ENCODE measurements at regions not wholly inside any gene's neighbourhood (a gene's known extent, or its start where the extent isn't known, plus 50 kb on each side); places are given as distances from the start of the nearest gene placed in this dataset.
"Not testable (repeated sequence)": the region's sequence is repeated elsewhere in the genome, so short reads cannot be mapped to it uniquely, and the experiment has no call there.

DNA sequence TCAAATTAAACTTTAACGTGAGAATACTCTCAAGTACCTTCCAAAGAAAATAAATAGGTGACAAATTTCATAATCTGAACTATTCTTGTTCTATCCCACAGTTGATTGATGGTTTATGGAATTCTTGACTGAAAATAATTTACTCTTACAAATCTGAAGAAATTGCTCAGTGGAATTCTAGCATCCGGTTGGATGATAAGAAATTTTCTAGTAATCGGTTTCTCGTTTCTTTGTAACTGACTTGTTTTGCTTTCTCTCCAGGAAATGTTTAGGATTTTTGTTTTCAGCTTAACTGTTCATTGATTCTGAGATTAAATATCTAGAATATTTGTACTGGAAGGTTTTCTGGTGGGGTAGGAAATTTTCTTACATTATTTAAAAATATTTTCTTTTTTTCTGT lies 558.9 kb upstream of the ADAMTS5 start:
- Histone ChIP-seq H2BK12ac (ENCODE audit: low read length) (no peak overlapping the region), H3K9me3 (ENCODE audit: insufficient read depth, low read depth, low read length) (no peaks in the 10 kb centered on the region), H3K79me1 (ENCODE audit: low read length) (no peaks in the 10 kb centered on the region), H2AFZ (ENCODE audit: insufficient read depth, low read length, poor library complexity) (no peak overlapping the region), H4K12ac (ENCODE audit: low read depth, low read length) (no peak overlapping the region), H2BK120ac (ENCODE audit: insufficient read depth, low read length, poor library complexity) (no peak overlapping the region), H3K27ac (ENCODE audit: low read depth, low read length) (no peak overlapping the region), H3K23ac (ENCODE audit: low read length) (no peak overlapping the region), H3K27me3 (ENCODE audit: insufficient read depth, low read length) (no peaks in the 10 kb centered on the region), H3K4me1 (ENCODE audit: control insufficient read depth in 1 of 2, insufficient read depth in 2 of 2, low read length in 2 of 2) (no peaks in the 10 kb centered on the region), H2BK5ac (ENCODE audit: low read depth, low read length, poor library complexity) (no peak overlapping the region), H3K79me2 (ENCODE audit: control insufficient read depth, insufficient read depth, low read length, poor library complexity) (no peaks in the 10 kb centered on the region), H3K18ac (ENCODE audit: low read length) (no peak overlapping the region), H3K36me3 (ENCODE audit: control insufficient read depth in 1 of 2, insufficient read depth in 2 of 2, low read length in 2 of 2) (no peaks in the 10 kb centered on the region), H2AK5ac (ENCODE audit: low read length) (no peak overlapping the region), H3K4ac (ENCODE audit: low read depth, low read length) (no peak overlapping the region), H3K14ac (ENCODE audit: low read length) (no peak overlapping the region), H3K9ac (ENCODE audit: low read length) (no peak overlapping the region), H4K91ac (ENCODE audit: low read depth, low read length) (no peak overlapping the region), H3K4me3 (ENCODE audit: low read depth, low read length) (no peak overlapping the region), H3K4me2 (ENCODE audit: low read length) (no peak overlapping the region), H4K8ac (ENCODE audit: low read depth, low read length) (no peak overlapping the region)
- no CpG with 5 or more reads among the region's 4 CpGs for WGBS (ENCODE audit: extremely low coverage, insufficient coverage, insufficient read length)
- peak in 1 of 2 donors; percentile 64 for DNase-seq

DNA sequence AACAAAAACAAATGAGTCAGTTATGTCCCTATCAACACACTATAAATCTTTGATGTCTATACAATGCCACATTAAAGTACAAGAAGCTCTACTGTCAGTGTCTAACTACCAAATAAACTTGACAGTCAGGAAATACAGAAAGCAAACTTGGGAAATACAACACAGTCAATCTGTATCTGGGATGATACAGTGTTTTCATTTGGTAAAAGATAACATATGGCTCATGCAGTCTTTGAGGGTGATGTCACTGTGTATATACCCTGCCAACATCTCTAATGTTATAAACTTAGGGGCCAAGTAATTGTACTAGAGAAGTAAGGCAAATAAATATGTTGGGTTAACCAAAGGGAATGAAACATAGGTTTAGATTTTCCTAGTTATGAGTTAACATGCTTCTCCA lies 552.5 kb upstream of the ADAMTS5 start:
- Histone ChIP-seq H4K8ac (ENCODE audit: low read depth, low read length) (no peak overlapping the region), H4K12ac (ENCODE audit: low read depth, low read length) (no peak overlapping the region), H2AFZ (ENCODE audit: insufficient read depth, low read length, poor library complexity) (no peak overlapping the region), H3K27ac (ENCODE audit: low read depth, low read length) (no peak overlapping the region), H3K4me3 (ENCODE audit: low read depth, low read length) (no peak overlapping the region), H3K9me3 (ENCODE audit: insufficient read depth, low read depth, low read length) (no peaks in the 10 kb centered on the region), H3K9ac (ENCODE audit: low read length) (no peak overlapping the region), H3K4ac (ENCODE audit: low read depth, low read length) (no peak overlapping the region), H3K79me1 (ENCODE audit: low read length) (no peaks in the 10 kb centered on the region), H2BK12ac (ENCODE audit: low read length) (no peak overlapping the region), H2BK120ac (ENCODE audit: insufficient read depth, low read length, poor library complexity) (no peak overlapping the region), H3K27me3 (ENCODE audit: insufficient read depth, low read length) (no peaks in the 10 kb centered on the region), H2AK5ac (ENCODE audit: low read length) (no peak overlapping the region), H3K36me3 (ENCODE audit: control insufficient read depth in 1 of 2, insufficient read depth in 2 of 2, low read length in 2 of 2) (no peaks in the 10 kb centered on the region), H3K4me2 (ENCODE audit: low read length) (no peak overlapping the region), H3K14ac (ENCODE audit: low read length) (no peak overlapping the region), H4K91ac (ENCODE audit: low read depth, low read length) (no peak overlapping the region), H3K79me2 (ENCODE audit: control insufficient read depth, insufficient read depth, low read length, poor library complexity) (no peaks in the 10 kb centered on the region), H3K4me1 (ENCODE audit: control insufficient read depth in 1 of 2, insufficient read depth in 2 of 2, low read length in 2 of 2) (no peaks in the 10 kb centered on the region), H2BK5ac (ENCODE audit: low read depth, low read length, poor library complexity) (no peak overlapping the region), H3K23ac (ENCODE audit: low read length) (no peak overlapping the region), H3K18ac (ENCODE audit: low read length) (no peak overlapping the region)
- no peak for DNase-seq

DNA sequence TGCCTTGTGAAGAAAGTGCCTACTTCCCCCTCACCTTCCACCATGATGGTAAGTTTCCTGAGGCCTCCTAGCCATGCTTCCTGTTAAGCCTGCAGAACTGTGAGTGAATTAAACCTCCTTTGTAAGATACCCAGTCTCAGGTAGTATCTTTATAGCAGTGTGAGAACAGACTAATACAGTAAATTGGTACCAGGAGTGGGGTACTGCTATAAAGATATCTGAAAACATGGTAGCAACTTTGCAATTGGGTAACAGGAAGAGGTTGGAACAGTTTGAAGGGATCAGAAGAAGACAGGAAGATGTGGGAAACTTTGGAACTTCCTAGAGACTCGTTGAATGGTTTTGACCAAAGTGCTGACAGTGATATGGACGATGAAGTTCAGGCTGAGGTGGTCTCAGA lies 550.3 kb upstream of the ADAMTS5 start:
- not testable (repeated sequence) for H3K23ac ChIP-seq (ENCODE audit: low read length); H2AFZ ChIP-seq (ENCODE audit: insufficient read depth, low read length, poor library complexity); H3K14ac ChIP-seq (ENCODE audit: low read length); H3K4me3 ChIP-seq (ENCODE audit: low read depth, low read length); H3K9me3 ChIP-seq (ENCODE audit: insufficient read depth, low read depth, low read length); H4K8ac ChIP-seq (ENCODE audit: low read depth, low read length); H3K79me1 ChIP-seq (ENCODE audit: low read length); H3K18ac ChIP-seq (ENCODE audit: low read length); DNase-seq; H2BK5ac ChIP-seq (ENCODE audit: low read depth, low read length, poor library complexity); H4K91ac ChIP-seq (ENCODE audit: low read depth, low read length); H3K4ac ChIP-seq (ENCODE audit: low read depth, low read length); H3K4me1 ChIP-seq (ENCODE audit: control insufficient read depth in 1 of 2, insufficient read depth in 2 of 2, low read length in 2 of 2); H2AK5ac ChIP-seq (ENCODE audit: low read length); H2BK120ac ChIP-seq (ENCODE audit: insufficient read depth, low read length, poor library complexity); H3K27me3 ChIP-seq (ENCODE audit: insufficient read depth, low read length); H3K36me3 ChIP-seq (ENCODE audit: control insufficient read depth in 1 of 2, insufficient read depth in 2 of 2, low read length in 2 of 2); H4K12ac ChIP-seq (ENCODE audit: low read depth, low read length); H3K79me2 ChIP-seq (ENCODE audit: control insufficient read depth, insufficient read depth, low read length, poor library complexity); H3K9ac ChIP-seq (ENCODE audit: low read length); H2BK12ac ChIP-seq (ENCODE audit: low read length); H3K27ac ChIP-seq (ENCODE audit: low read depth, low read length); H3K4me2 ChIP-seq (ENCODE audit: low read length)
- WGBS (ENCODE audit: extremely low coverage, insufficient coverage, insufficient read length): no CpG with 5 or more reads among the region's 2 CpGs

DNA sequence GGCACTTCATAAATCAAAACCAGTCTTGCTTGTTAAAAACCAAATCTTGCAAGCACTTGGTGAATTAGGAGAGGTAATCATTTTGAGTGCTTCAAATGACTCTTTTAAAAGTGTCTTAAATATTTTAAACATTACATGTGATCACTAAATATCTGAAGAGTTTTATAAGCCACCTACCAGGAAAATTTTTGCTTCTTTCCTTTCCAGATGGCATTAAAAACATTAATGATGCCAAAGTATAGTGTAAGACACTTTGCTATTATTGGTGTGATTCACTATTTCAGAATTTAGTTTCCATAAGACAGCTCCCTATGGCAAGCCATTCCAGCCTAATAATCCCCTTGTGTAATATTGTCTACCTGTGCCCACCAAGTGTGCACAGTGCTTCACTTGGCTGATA lies 548.8 kb upstream of the ADAMTS5 start:
- Histone ChIP-seq H3K4ac (ENCODE audit: low read depth, low read length) (no peak overlapping the region), H3K4me3 (ENCODE audit: low read depth, low read length) (no peak overlapping the region), H3K4me1 (ENCODE audit: control insufficient read depth in 1 of 2, insufficient read depth in 2 of 2, low read length in 2 of 2) (no peaks in the 10 kb centered on the region), H2BK5ac (ENCODE audit: low read depth, low read length, poor library complexity) (no peak overlapping the region), H2AK5ac (ENCODE audit: low read length) (no peak overlapping the region), H3K79me1 (ENCODE audit: low read length) (no peaks in the 10 kb centered on the region), H3K4me2 (ENCODE audit: low read length) (no peak overlapping the region), H3K23ac (ENCODE audit: low read length) (no peak overlapping the region), H3K27me3 (ENCODE audit: insufficient read depth, low read length) (no peaks in the 10 kb centered on the region), H3K36me3 (ENCODE audit: control insufficient read depth in 1 of 2, insufficient read depth in 2 of 2, low read length in 2 of 2) (no peaks in the 10 kb centered on the region), H3K18ac (ENCODE audit: low read length) (no peak overlapping the region), H3K9me3 (ENCODE audit: insufficient read depth, low read depth, low read length) (no peaks in the 10 kb centered on the region), H3K9ac (ENCODE audit: low read length) (no peak overlapping the region), H4K8ac (ENCODE audit: low read depth, low read length) (no peak overlapping the region), H2BK120ac (ENCODE audit: insufficient read depth, low read length, poor library complexity) (no peak overlapping the region), H4K91ac (ENCODE audit: low read depth, low read length) (no peak overlapping the region), H3K27ac (ENCODE audit: low read depth, low read length) (no peak overlapping the region), H3K79me2 (ENCODE audit: control insufficient read depth, insufficient read depth, low read length, poor library complexity) (no peaks in the 10 kb centered on the region), H2BK12ac (ENCODE audit: low read length) (no peak overlapping the region), H3K14ac (ENCODE audit: low read length) (no peak overlapping the region), H4K12ac (ENCODE audit: low read depth, low read length) (no peak overlapping the region), H2AFZ (ENCODE audit: insufficient read depth, low read length, poor library complexity) (no peak overlapping the region)
- no peak for DNase-seq

DNA sequence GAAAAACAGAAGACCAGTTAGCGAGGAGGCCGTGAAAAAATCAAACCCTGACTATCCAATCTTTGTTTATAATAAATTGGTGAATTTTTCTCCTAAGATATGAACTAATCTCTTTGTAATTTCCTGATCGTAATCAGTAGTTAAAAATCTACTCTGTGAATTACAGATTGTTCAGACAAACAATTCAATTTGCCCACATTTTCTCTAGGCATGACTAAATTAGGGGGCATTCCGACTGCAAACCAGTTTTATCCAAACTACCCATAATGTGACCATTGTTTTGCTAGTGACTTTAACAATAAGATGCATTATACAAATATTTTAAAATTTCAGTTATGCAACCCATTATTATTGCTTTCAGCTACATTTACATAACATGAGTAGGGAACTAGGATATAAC lies 546.9 kb upstream of the ADAMTS5 start:
- H2BK12ac ChIP-seq (ENCODE audit: low read length): no peak overlapping the region
- H2BK120ac ChIP-seq (ENCODE audit: insufficient read depth, low read length, poor library complexity): no peak overlapping the region
- no peak overlapping the region for H3K4me2 ChIP-seq (ENCODE audit: low read length)
- no peak overlapping the region for H3K27ac ChIP-seq (ENCODE audit: low read depth, low read length)
- peak in 1 of 2 donors; percentile 20 for DNase-seq
- WGBS (ENCODE audit: extremely low coverage, insufficient coverage, insufficient read length): no CpG with 5 or more reads among the region's 4 CpGs
- no peaks in the 10 kb centered on the region for H3K36me3 ChIP-seq (ENCODE audit: control insufficient read depth in 1 of 2, insufficient read depth in 2 of 2, low read length in 2 of 2)
- H3K9ac ChIP-seq (ENCODE audit: low read length): no peak overlapping the region
- H2AFZ ChIP-seq (ENCODE audit: insufficient read depth, low read length, poor library complexity): no peak overlapping the region
- no peak overlapping the region for H3K23ac ChIP-seq (ENCODE audit: low read length)
- no peak overlapping the region for H4K91ac ChIP-seq (ENCODE audit: low read depth, low read length)
- no peak overlapping the region for H3K4me3 ChIP-seq (ENCODE audit: low read depth, low read length)
- no peak overlapping the region for H3K4ac ChIP-seq (ENCODE audit: low read depth, low read length)
- no peaks in the 10 kb centered on the region for H3K79me2 ChIP-seq (ENCODE audit: control insufficient read depth, insufficient read depth, low read length, poor library complexity)
- H2AK5ac ChIP-seq (ENCODE audit: low read length): no peak overlapping the region
- no peaks in the 10 kb centered on the region for H3K27me3 ChIP-seq (ENCODE audit: insufficient read depth, low read length)
- no peak overlapping the region for H3K14ac ChIP-seq (ENCODE audit: low read length)
- no peak overlapping the region for H3K18ac ChIP-seq (ENCODE audit: low read length)
- H2BK5ac ChIP-seq (ENCODE audit: low read depth, low read length, poor library complexity): no peak overlapping the region
- no peak overlapping the region for H4K8ac ChIP-seq (ENCODE audit: low read depth, low read length)
- no peaks in the 10 kb centered on the region for H3K4me1 ChIP-seq (ENCODE audit: control insufficient read depth in 1 of 2, insufficient read depth in 2 of 2, low read length in 2 of 2)
- no peak overlapping the region for H4K12ac ChIP-seq (ENCODE audit: low read depth, low read length)
- H3K79me1 ChIP-seq (ENCODE audit: low read length): no peaks in the 10 kb centered on the region
- H3K9me3 ChIP-seq (ENCODE audit: insufficient read depth, low read depth, low read length): no peaks in the 10 kb centered on the region
